H1 (cell line): ENCODE measurements at regions not wholly inside any gene's neighbourhood (a gene's known extent, or its start where the extent isn't known, plus 50 kb on each side); places are given as distances from the start of the nearest gene placed in this dataset.

Source experiments
- CTCF ChIA-PET: fragments of 300-600 bp; sonication (Branson Sonifier 250); formaldehyde crosslinking; loops from one replicate; lab custom pipeline; 2021; ENCODE audit not compliant: partially characterized antibody; lab: Charles Lee
- POLR2A ChIA-PET: fragments of 300-600 bp; sonication (Branson Sonifier 250); formaldehyde crosslinking; loops from one replicate; lab custom pipeline; 2021; ENCODE audit warnings: inconsistent platforms; ENCODE audit not compliant: partially characterized antibody; lab: Charles Lee
- DNase-seq, 2 experiments: peaks; one replicate each; pipeline versions ENCODE4 v3.0.0 to v3.0.0-alpha.2; 2010 to 2022; ENCODE audit warnings: low spot score in 2 of 2, low read depth in 1 of 2, mixed read lengths in 1 of 2
- FAIRE-seq: peaks from 2 replicates; lab custom pipeline; 2011; peaks lifted over from hg19 to GRCh38; lab: Jason Lieb, UNC
- H2AFZ ChIP-seq: 2 replicates; pipeline ENCODE4 v1.8.1; 2012; ENCODE audit warnings: low read length, inconsistent platforms
- H2AK5ac ChIP-seq: 2 replicates; pipeline ENCODE4 v1.6.1; 2013; ENCODE audit warnings: low read depth, low read length
- H2BK120ac ChIP-seq: replicated peaks from 2 replicates; pipeline ENCODE3; 2013; ENCODE audit warnings: low read depth, low read length, inconsistent platforms
- H2BK12ac ChIP-seq: 2 replicates; pipeline ENCODE4 v1.6.1; 2013; ENCODE audit warnings: low read depth, low read length
- H2BK15ac ChIP-seq: 2 replicates; pipeline ENCODE4 v1.6.1; 2013; ENCODE audit warnings: low read length
- H2BK20ac ChIP-seq: 2 replicates; pipeline ENCODE4 v1.6.1; 2013; ENCODE audit warnings: low read length
- H2BK5ac ChIP-seq: 2 replicates; pipeline ENCODE4 v1.6.1; 2013; ENCODE audit warnings: low read depth, low read length
- H3K14ac ChIP-seq: 2 replicates; pipeline ENCODE4 v1.6.1; 2013; ENCODE audit warnings: inconsistent platforms; ENCODE audit not compliant: insufficient read length
- H3K18ac ChIP-seq: 2 replicates; pipeline ENCODE4 v1.6.1; 2013; ENCODE audit warnings: low read length; ENCODE audit errors: extremely low read depth
- H3K23ac ChIP-seq: 2 replicates; pipeline ENCODE4 v1.6.1; 2013; ENCODE audit warnings: inconsistent platforms; ENCODE audit not compliant: insufficient read length
- H3K23me2 ChIP-seq: 2 replicates; pipeline ENCODE4 v1.6.1; 2013; ENCODE audit warnings: low read depth, low read length
- H3K27ac ChIP-seq: 2 replicates; pipeline ENCODE4 v1.6.1; 2011; ENCODE audit warnings: low read depth, low read length, inconsistent platforms
- H3K27me3 ChIP-seq, 4 experiments: replicated peaks in 1 of 4; 1 replicate in 1 of 4; 2 replicates in 3 of 4; pipeline versions ENCODE4 v1.6.1 to v1.8.1; 2011 to 2013; ENCODE audit warnings: low read length in 3 of 4, mild to moderate bottlenecking in 3 of 4, inconsistent platforms in 2 of 4, mixed read lengths in 2 of 4, moderate library complexity in 1 of 4; ENCODE audit not compliant: control insufficient read depth in 3 of 4, insufficient read depth in 3 of 4; ENCODE audit errors: extremely low read depth in 1 of 4
- H3K36me3 ChIP-seq, 4 experiments: 2 replicates each; pipeline versions ENCODE4 v1.6.1 to v1.8.1; 2011 to 2013; ENCODE audit warnings: mild to moderate bottlenecking in 4 of 4, low read length in 3 of 4, moderate library complexity in 2 of 4, control low read depth in 1 of 4, inconsistent platforms in 1 of 4; ENCODE audit not compliant: insufficient read depth in 4 of 4, control insufficient read depth in 2 of 4
- H3K4ac ChIP-seq: replicated peaks from 2 replicates; pipeline ENCODE3; 2013; ENCODE audit warnings: low read length, low read depth, mixed read lengths, inconsistent platforms; ENCODE audit not compliant: insufficient read length
- H3K4me1 ChIP-seq, 4 experiments: replicated peaks in 1 of 4; 1 replicate in 1 of 4; 2 replicates in 3 of 4; pipeline versions ENCODE4 v1.6.1 to v1.8.1; 2011 to 2013; ENCODE audit warnings: low read length in 3 of 4, inconsistent platforms in 2 of 4, mixed read lengths in 1 of 4; ENCODE audit not compliant: insufficient read depth in 4 of 4, control insufficient read depth in 3 of 4
- H3K4me2 ChIP-seq, 2 experiments: 2 replicates each; pipeline versions ENCODE4 v1.6.1 to v1.8.1; 2011 to 2013; ENCODE audit warnings: low read depth in 2 of 2, low read length in 2 of 2, control low read depth in 1 of 2, inconsistent platforms in 1 of 2, mild to moderate bottlenecking in 1 of 2; ENCODE audit not compliant: insufficient read depth in 1 of 2
- H3K4me3 ChIP-seq, 4 experiments: fragments of 200-600, 300-600 bp in 1 of 4; sonication (generic), shearing (Covaris generic), sonication (Bioruptor Twin) in 1 of 4; 2 replicates each; pipeline versions ENCODE4 v1.5.1 to v1.8.1; 2011 to 2016; ENCODE audit warnings: low read length in 4 of 4, low read depth in 3 of 4, control low read depth in 2 of 4, inconsistent platforms in 2 of 4, mild to moderate bottlenecking in 2 of 4, mixed read lengths in 1 of 4, moderate library complexity in 1 of 4; ENCODE audit not compliant: insufficient read depth in 2 of 4; ENCODE audit errors: extremely low read depth in 1 of 4
- H3K56ac ChIP-seq: replicated peaks from 2 replicates; pipeline ENCODE3; 2013; ENCODE audit warnings: low read depth, mild to moderate bottlenecking, mixed read lengths, low read length, inconsistent platforms; ENCODE audit not compliant: insufficient read length
- H3K79me1 ChIP-seq: 2 replicates; pipeline ENCODE4 v1.6.1; 2013; ENCODE audit warnings: low read depth, low read length, control low read depth
- H3K79me2 ChIP-seq, 2 experiments: 2 replicates each; pipeline versions ENCODE4 v1.6.1 to v1.8.1; 2012 to 2013; ENCODE audit warnings: low read length in 2 of 2, mild to moderate bottlenecking in 2 of 2, inconsistent platforms in 1 of 2; ENCODE audit not compliant: insufficient read depth in 2 of 2, control insufficient read depth in 1 of 2
- H3K9ac ChIP-seq, 4 experiments: replicated peaks in 1 of 4; 1 replicate in 1 of 4; 2 replicates in 3 of 4; pipeline versions ENCODE4 v1.6.1 to v1.8.1; 2011 to 2013; ENCODE audit warnings: low read depth in 3 of 4, low read length in 3 of 4, control low read depth in 2 of 4, mild to moderate bottlenecking in 2 of 4, moderate library complexity in 2 of 4, inconsistent platforms in 1 of 4; ENCODE audit errors: extremely low read depth in 1 of 4
- H3K9me3 ChIP-seq, 2 experiments: 2 replicates each; pipeline versions ENCODE4 v1.6.1 to v1.8.1; 2012 to 2013; ENCODE audit warnings: mild to moderate bottlenecking in 2 of 2, moderate library complexity in 2 of 2, control low read depth in 1 of 2, inconsistent platforms in 1 of 2, low read depth in 1 of 2, low read length in 1 of 2, mixed read lengths in 1 of 2; ENCODE audit not compliant: insufficient read depth in 2 of 2
- H4K20me1 ChIP-seq, 2 experiments: replicated peaks in 1 of 2; 2 replicates each; pipeline versions ENCODE3 to v1.8.1; 2011 to 2013; ENCODE audit warnings: inconsistent platforms in 2 of 2, low read length in 2 of 2, mild to moderate bottlenecking in 1 of 2; ENCODE audit not compliant: insufficient read depth in 2 of 2, control insufficient read depth in 1 of 2
- H4K5ac ChIP-seq: 2 replicates; pipeline ENCODE4 v1.6.1; 2013; ENCODE audit warnings: low read length, low read depth, mixed read lengths, inconsistent platforms; ENCODE audit not compliant: insufficient read length
- H4K8ac ChIP-seq: 2 replicates; pipeline ENCODE4 v1.8.0; 2013; ENCODE audit warnings: mild to moderate bottlenecking, moderate library complexity, low read length, inconsistent platforms; ENCODE audit not compliant: insufficient read depth; ENCODE audit errors: extremely low read depth
- H4K91ac ChIP-seq: replicated peaks from 2 replicates; pipeline ENCODE3; 2013; ENCODE audit warnings: low read length, mixed read lengths, inconsistent platforms; ENCODE audit not compliant: insufficient read length
- EGR1 ChIP-seq: IDR thresholded peaks from 2 replicates; pipeline ENCODE4 v1.6.1; 2011; ENCODE audit warnings: low read depth, low read length, borderline replicate concordance
- GTF2F1 ChIP-seq: IDR thresholded peaks from 2 replicates; pipeline ENCODE4 v1.6.1; 2012; ENCODE audit warnings: low read depth, low read length, improper control_type of control experiment, borderline replicate concordance
- HDAC2 ChIP-seq, 2 experiments: fragments of 300-600 bp in 1 of 2; sonication (generic) in 1 of 2; IDR thresholded peaks; 2 replicates each; pipeline ENCODE4 v1.6.1; 2011 to 2012; ENCODE audit warnings: low read depth in 2 of 2, low read length in 2 of 2, mild to moderate bottlenecking in 2 of 2, moderate library complexity in 2 of 2, borderline replicate concordance in 1 of 2, inconsistent platforms in 1 of 2
- KDM1A ChIP-seq: fragments of 200-600, 300-600 bp; sonication (generic); IDR thresholded peaks from 2 replicates; pipeline ENCODE4 v1.7.1; 2016; ENCODE audit warnings: mild to moderate bottlenecking, low read length, borderline replicate concordance
- RFX5 ChIP-seq: IDR thresholded peaks from 2 replicates; pipeline ENCODE4 v1.6.1; 2011; ENCODE audit warnings: low read depth, low read length, improper control_type of control experiment, borderline replicate concordance
- SP1 ChIP-seq: IDR thresholded peaks from 2 replicates; pipeline ENCODE4 v1.6.1; 2011; ENCODE audit warnings: low read depth, low read length
- SP4 ChIP-seq: IDR thresholded peaks from 2 replicates; pipeline ENCODE4 v1.6.1; 2012; ENCODE audit warnings: low read length, inconsistent platforms
- WGBS, 2 experiments: shearing (Covaris generic) in 1 of 2; methylation state at CpG; one replicate each; pipeline versions ENCODE4 v1.1.6 to v1.1.7; 2013 to 2015; ENCODE audit warnings: low lambda C conversion rate in 2 of 2, mixed read lengths in 2 of 2, inconsistent platforms in 1 of 2, low coverage in 1 of 2, missing lambda C conversion rate in 1 of 2; ENCODE audit not compliant: insufficient replicate concordance in 2 of 2, insufficient coverage in 1 of 2, insufficient read length in 1 of 2; ENCODE audit errors: extremely low coverage in 1 of 2, missing lambda C conversion rate in 1 of 2; 5-methylcytosine and 5-hydroxymethylcytosine counted together

- 72% methylated on average over 4 of the region's 4 CpGs; no CpG with 5 or more reads in 1 of the 2 experiments for WGBS, 2 experiments
- Histone ChIP-seq H3K9ac (no peak overlapping the region), H3K27ac (no peak overlapping the region), H3K4me3 (no peak overlapping the region), H2BK20ac (no peak overlapping the region), H3K27me3 (no peaks in the 10 kb centered on the region), H2BK15ac (no peak overlapping the region), H4K91ac (no peak overlapping the region), H3K56ac (no peak overlapping the region), H3K23me2 (no peaks in the 10 kb centered on the region), H2BK5ac (no peak overlapping the region), H2BK120ac (no peak overlapping the region), H3K4ac (no peak overlapping the region), H3K79me1 (no peaks in the 10 kb centered on the region), H3K23ac (no peak overlapping the region), H2AFZ (no peak overlapping the region), H2BK12ac (no peak overlapping the region), H3K14ac (no peak overlapping the region), H3K18ac (no peak overlapping the region), H4K20me1 (no peaks in the 10 kb centered on the region), H3K79me2 (no peaks in the 10 kb centered on the region), H2AK5ac (no peak overlapping the region)
- POLR2A ChIA-PET: no interaction called here
- no peak for DNase-seq
- TF ChIP-seq RFX5 (no peak), SP1 (no peak), SP4 (no peak), HDAC2 (IDR thresholded peaks at IDR 0.05; ENCODE audit: borderline replicate concordance in 1 of 2, low read depth in 2 of 2, low read length in 2 of 2) (no peak), KDM1A (no peak), EGR1 (no peak), GTF2F1 (no peak)
- TF ChIP-seq, all 59 proteins: peak for 0
- no peak overlapping the region for H4K5ac ChIP-seq
- no peak overlapping the region for H4K8ac ChIP-seq
- no peak for FAIRE-seq
- H3K4me1 ChIP-seq: no peaks in the 10 kb centered on the region
- no peak overlapping the region for H3K4me2 ChIP-seq
- no peaks in the 10 kb centered on the region for H3K9me3 ChIP-seq
- CTCF ChIA-PET: interaction anchor here (0.6 to 1.3 kb wide), 2 partner anchors 263 to 775 kb away, joined by 3 read pairs; no protein-coding TSS in a partner anchor
- no peaks in the 10 kb centered on the region for H3K36me3 ChIP-seq
Observed at GRCh38 chr14:25570483-25570882, 520.5 kb upstream of the STXBP6 start.
